ENCODE measurements at regions not wholly inside any gene's neighbourhood (a gene's known extent, or its start where the extent isn't known, plus 50 kb on each side); places are given as distances from the start of the nearest gene placed in this dataset.

GRCh38 chr12:84696281-84696680 is 216.3 kb downstream of the SLC6A15 start:
- H3K18ac ChIP-seq (ENCODE audit: low read length) = no peak overlapping the region
- no peaks in the 10 kb centered on the region for H3K79me1 ChIP-seq (ENCODE audit: low read depth, low read length)
- no peak for DNase-seq (ENCODE audit: low spot score)
- no peaks in the 10 kb centered on the region for H3K9me3 ChIP-seq (replicated peaks in 1 of 2; ENCODE audit: control insufficient read depth in 2 of 2, insufficient read depth in 1 of 2, low read depth in 1 of 2, low read length in 2 of 2)
- no peak overlapping the region for H2BK5ac ChIP-seq (ENCODE audit: low read length)
- H4K91ac ChIP-seq (ENCODE audit: low read depth, low read length, poor library complexity) = no peak overlapping the region
- no peak overlapping the region for H2BK15ac ChIP-seq (ENCODE audit: low read length)
- H3K4me3 ChIP-seq (ENCODE audit: low read length in 2 of 2) = no peak overlapping the region
- no peak overlapping the region for H2AK5ac ChIP-seq (ENCODE audit: low read depth, low read length)
- H3K4me2 ChIP-seq (ENCODE audit: insufficient read depth, low read length, poor library complexity, severe bottlenecking) = no peak overlapping the region
- no peak overlapping the region for H3K9ac ChIP-seq (ENCODE audit: low read depth, low read length, poor library complexity)
- no peak overlapping the region for H2BK12ac ChIP-seq (ENCODE audit: low read length)
- no peak overlapping the region for H2AFZ ChIP-seq (ENCODE audit: low read length)
- H3K23ac ChIP-seq (ENCODE audit: low read depth, low read length, poor library complexity) = no peak overlapping the region
- no peak overlapping the region for H3K14ac ChIP-seq (ENCODE audit: low read length)
- whole genome bisulfite sequencing, 2 donors (ENCODE audit: extremely low coverage in 2 of 2, insufficient read length in 2 of 2, insufficient replicate concordance in 1 of 2) = no CpG with 5 or more reads among the region's 2 CpGs
- no peaks in the 10 kb centered on the region for H3K27me3 ChIP-seq (ENCODE audit: control insufficient read depth in 3 of 3, insufficient read depth in 3 of 3, low read depth in 1 of 3, low read length in 3 of 3)
- no peaks in the 10 kb centered on the region for H3K36me3 ChIP-seq (replicated peaks in 1 of 2; ENCODE audit: control insufficient read depth in 2 of 2, insufficient read depth in 2 of 2, low read length in 2 of 2)
- no peak overlapping the region for H2BK120ac ChIP-seq (ENCODE audit: low read depth, low read length)
- no peak overlapping the region for H4K8ac ChIP-seq (ENCODE audit: low read depth, low read length)
- no peaks in the 10 kb centered on the region for H3K4me1 ChIP-seq (ENCODE audit: control insufficient read depth in 2 of 2, insufficient read depth in 1 of 2, low read depth in 1 of 2, low read length in 2 of 2)
- no peak overlapping the region for H3K4ac ChIP-seq (ENCODE audit: low read length)
- no peak overlapping the region for H3K27ac ChIP-seq (replicated peaks; ENCODE audit: low read length)

- no peak overlapping the region for H3K9ac ChIP-seq (ENCODE audit: low read depth, low read length, poor library complexity)
- H2BK120ac ChIP-seq (ENCODE audit: low read depth, low read length) = no peak overlapping the region
- H3K4me3 ChIP-seq (ENCODE audit: low read length in 2 of 2) = no peak overlapping the region
- H3K14ac ChIP-seq (ENCODE audit: low read length) = no peak overlapping the region
- no peaks in the 10 kb centered on the region for H3K4me1 ChIP-seq (ENCODE audit: control insufficient read depth in 2 of 2, insufficient read depth in 1 of 2, low read depth in 1 of 2, low read length in 2 of 2)
- H3K27ac ChIP-seq (replicated peaks; ENCODE audit: low read length) = no peak overlapping the region
- H2AK5ac ChIP-seq (ENCODE audit: low read depth, low read length) = no peak overlapping the region
- H2AFZ ChIP-seq (ENCODE audit: low read length) = no peak overlapping the region
- H2BK5ac ChIP-seq (ENCODE audit: low read length) = no peak overlapping the region
- H3K18ac ChIP-seq (ENCODE audit: low read length) = no peak overlapping the region
- no peak overlapping the region for H4K91ac ChIP-seq (ENCODE audit: low read depth, low read length, poor library complexity)
- no peaks in the 10 kb centered on the region for H3K79me1 ChIP-seq (ENCODE audit: low read depth, low read length)
- DNase-seq (ENCODE audit: low spot score) = no peak
- H4K8ac ChIP-seq (ENCODE audit: low read depth, low read length) = no peak overlapping the region
- H3K23ac ChIP-seq (ENCODE audit: low read depth, low read length, poor library complexity) = no peak overlapping the region
- H3K36me3 ChIP-seq (replicated peaks in 1 of 2; ENCODE audit: control insufficient read depth in 2 of 2, insufficient read depth in 2 of 2, low read length in 2 of 2) = no peaks in the 10 kb centered on the region
- H2BK15ac ChIP-seq (ENCODE audit: low read length) = no peak overlapping the region
- H3K27me3 ChIP-seq (ENCODE audit: control insufficient read depth in 3 of 3, insufficient read depth in 3 of 3, low read depth in 1 of 3, low read length in 3 of 3) = no peaks in the 10 kb centered on the region
- no peaks in the 10 kb centered on the region for H3K9me3 ChIP-seq (replicated peaks in 1 of 2; ENCODE audit: control insufficient read depth in 2 of 2, insufficient read depth in 1 of 2, low read depth in 1 of 2, low read length in 2 of 2)
- no peak overlapping the region for H2BK12ac ChIP-seq (ENCODE audit: low read length)
- no peak overlapping the region for H3K4me2 ChIP-seq (ENCODE audit: insufficient read depth, low read length, poor library complexity, severe bottlenecking)
- no peak overlapping the region for H3K4ac ChIP-seq (ENCODE audit: low read length)
These were observed 218.5 kb downstream of the SLC6A15 start for GRCh38 chr12:84694116-84694515.

- DNase-seq (ENCODE audit: low spot score) = no peak
- no peak overlapping the region for H3K23ac ChIP-seq (ENCODE audit: low read depth, low read length, poor library complexity)
- no peak overlapping the region for H3K27ac ChIP-seq (replicated peaks; ENCODE audit: low read length)
- H2BK12ac ChIP-seq (ENCODE audit: low read length) = no peak overlapping the region
- H3K18ac ChIP-seq (ENCODE audit: low read length) = no peak overlapping the region
- no peak overlapping the region for H3K4me2 ChIP-seq (ENCODE audit: insufficient read depth, low read length, poor library complexity, severe bottlenecking)
- no peak overlapping the region for H2BK15ac ChIP-seq (ENCODE audit: low read length)
- H3K36me3 ChIP-seq (replicated peaks in 1 of 2; ENCODE audit: control insufficient read depth in 2 of 2, insufficient read depth in 2 of 2, low read length in 2 of 2) = no peaks in the 10 kb centered on the region
- no peaks in the 10 kb centered on the region for H3K4me1 ChIP-seq (ENCODE audit: control insufficient read depth in 2 of 2, insufficient read depth in 1 of 2, low read depth in 1 of 2, low read length in 2 of 2)
- H2AFZ ChIP-seq (ENCODE audit: low read length) = no peak overlapping the region
- no peak overlapping the region for H3K9ac ChIP-seq (ENCODE audit: low read depth, low read length, poor library complexity)
- no peaks in the 10 kb centered on the region for H3K27me3 ChIP-seq (ENCODE audit: control insufficient read depth in 3 of 3, insufficient read depth in 3 of 3, low read depth in 1 of 3, low read length in 3 of 3)
- no peaks in the 10 kb centered on the region for H3K79me1 ChIP-seq (ENCODE audit: low read depth, low read length)
- no peak overlapping the region for H2BK120ac ChIP-seq (ENCODE audit: low read depth, low read length)
- no peak overlapping the region for H3K4ac ChIP-seq (ENCODE audit: low read length)
- H3K14ac ChIP-seq (ENCODE audit: low read length) = no peak overlapping the region
- H2AK5ac ChIP-seq (ENCODE audit: low read depth, low read length) = no peak overlapping the region
- no peak overlapping the region for H4K91ac ChIP-seq (ENCODE audit: low read depth, low read length, poor library complexity)
- H3K9me3 ChIP-seq (replicated peaks in 1 of 2; ENCODE audit: control insufficient read depth in 2 of 2, insufficient read depth in 1 of 2, low read depth in 1 of 2, low read length in 2 of 2) = no peaks in the 10 kb centered on the region
- H3K4me3 ChIP-seq (ENCODE audit: low read length in 2 of 2) = no peak overlapping the region
- no peak overlapping the region for H2BK5ac ChIP-seq (ENCODE audit: low read length)
- no peak overlapping the region for H4K8ac ChIP-seq (ENCODE audit: low read depth, low read length)
These were observed 220.5 kb downstream of the SLC6A15 start for GRCh38 chr12:84692071-84692470.

GRCh38 chr12:84691266-84691665 is 221.3 kb downstream of the SLC6A15 start:
- Histone ChIP-seq H3K27me3 (ENCODE audit: control insufficient read depth in 3 of 3, insufficient read depth in 3 of 3, low read depth in 1 of 3, low read length in 3 of 3) (no peaks in the 10 kb centered on the region), H2BK5ac (ENCODE audit: low read length) (no peak overlapping the region), H2AK5ac (ENCODE audit: low read depth, low read length) (no peak overlapping the region), H2BK12ac (ENCODE audit: low read length) (no peak overlapping the region), H2AFZ (ENCODE audit: low read length) (no peak overlapping the region), H3K9ac (ENCODE audit: low read depth, low read length, poor library complexity) (no peak overlapping the region), H3K4ac (ENCODE audit: low read length) (no peak overlapping the region), H3K4me2 (ENCODE audit: insufficient read depth, low read length, poor library complexity, severe bottlenecking) (no peak overlapping the region), H4K91ac (ENCODE audit: low read depth, low read length, poor library complexity) (no peak overlapping the region), H3K14ac (ENCODE audit: low read length) (no peak overlapping the region), H3K36me3 (replicated peaks in 1 of 2; ENCODE audit: control insufficient read depth in 2 of 2, insufficient read depth in 2 of 2, low read length in 2 of 2) (no peaks in the 10 kb centered on the region), H4K8ac (ENCODE audit: low read depth, low read length) (no peak overlapping the region), H3K27ac (replicated peaks; ENCODE audit: low read length) (no peak overlapping the region), H3K9me3 (replicated peaks in 1 of 2; ENCODE audit: control insufficient read depth in 2 of 2, insufficient read depth in 1 of 2, low read depth in 1 of 2, low read length in 2 of 2) (no peaks in the 10 kb centered on the region), H3K4me3 (ENCODE audit: low read length in 2 of 2) (no peak overlapping the region), H3K79me1 (ENCODE audit: low read depth, low read length) (no peaks in the 10 kb centered on the region), H2BK120ac (ENCODE audit: low read depth, low read length) (no peak overlapping the region), H3K23ac (ENCODE audit: low read depth, low read length, poor library complexity) (no peak overlapping the region), H3K4me1 (ENCODE audit: control insufficient read depth in 2 of 2, insufficient read depth in 1 of 2, low read depth in 1 of 2, low read length in 2 of 2) (no peaks in the 10 kb centered on the region), H3K18ac (ENCODE audit: low read length) (no peak overlapping the region), H2BK15ac (ENCODE audit: low read length) (no peak overlapping the region)
- no peak for DNase-seq (ENCODE audit: low spot score)
- no CpG with 5 or more reads among the region's 1 CpG for WGBS, 2 donors (ENCODE audit: extremely low coverage in 2 of 2, insufficient read length in 2 of 2, insufficient replicate concordance in 1 of 2)

Measured in neuronal stem cell (in vitro differentiated cells).